ENCODE measurements at regions not wholly inside any gene's neighbourhood (a gene's known extent, or its start where the extent isn't known, plus 50 kb on each side); places are given as distances from the start of the nearest gene placed in this dataset.
A peak's percentile ranks its signal among the peaks of the same experiment; 100 is the strongest.
"Not testable (repeated sequence)": the region's sequence is repeated elsewhere in the genome, so short reads cannot be mapped to it uniquely, and the experiment has no call there.

DNA sequence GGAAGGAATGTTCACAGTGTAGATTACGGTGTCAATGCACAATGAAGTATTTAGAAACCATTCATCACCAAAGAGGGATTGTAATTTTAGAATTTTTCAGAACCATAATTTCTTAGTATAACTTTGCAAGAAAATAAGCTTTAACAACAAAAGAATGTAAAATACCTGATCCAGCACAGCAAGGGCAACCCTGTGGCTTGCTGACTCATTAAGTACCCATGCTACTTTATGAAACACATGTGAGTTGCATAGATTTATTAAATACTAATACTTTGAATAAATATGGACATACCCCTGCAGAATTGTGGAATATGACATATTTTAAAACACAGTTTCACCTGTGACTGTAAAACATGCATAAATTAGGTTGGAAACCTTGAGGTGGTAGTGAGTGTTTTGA is 281.3 kb downstream of the ZNF248 start:
- no peak for DNase-seq (ENCODE audit: low read depth)

DNA sequence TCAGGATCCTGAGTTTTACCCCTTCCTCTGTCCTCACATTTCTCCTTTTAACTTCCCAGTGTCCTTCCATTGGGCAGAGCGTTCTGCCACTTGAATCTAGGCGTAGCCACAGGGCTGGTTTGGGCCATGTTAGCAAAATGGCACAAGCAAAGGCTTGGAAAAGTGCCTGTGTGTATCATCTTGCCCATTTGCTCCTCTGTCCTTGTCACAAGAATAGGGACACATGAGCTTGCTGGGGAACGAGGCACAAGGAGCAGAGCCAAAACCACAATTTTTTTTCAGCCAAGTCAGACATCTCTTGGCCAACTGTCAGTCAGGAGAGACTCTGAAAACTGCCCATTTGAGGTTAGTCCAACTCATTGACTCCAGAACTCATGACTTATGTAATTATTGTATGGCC is 285.2 kb downstream of the ZNF248 start:
- DNase-seq (ENCODE audit: low read depth), result peak; percentile 43

DNA sequence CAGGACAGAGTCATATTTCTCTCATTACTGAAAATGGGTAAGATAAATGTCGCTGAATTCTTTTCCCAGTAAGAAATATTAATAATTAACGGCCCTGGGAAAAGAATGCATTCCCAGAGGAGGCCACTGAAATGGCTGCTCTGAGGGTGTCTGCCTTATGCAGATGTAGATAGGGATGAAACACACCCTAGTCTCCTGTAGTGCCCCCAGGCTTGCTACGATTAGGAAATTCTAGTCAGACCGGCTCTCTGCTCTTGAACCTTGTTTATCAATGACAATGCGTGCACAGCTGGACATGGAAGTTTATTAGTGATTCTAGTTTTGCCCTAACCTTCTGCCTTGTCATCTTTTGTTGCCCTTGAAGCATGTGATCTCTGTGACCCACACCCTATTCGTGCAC is 291.1 kb downstream of the ZNF248 start:
- no peak for DNase-seq (ENCODE audit: low read depth)

DNA sequence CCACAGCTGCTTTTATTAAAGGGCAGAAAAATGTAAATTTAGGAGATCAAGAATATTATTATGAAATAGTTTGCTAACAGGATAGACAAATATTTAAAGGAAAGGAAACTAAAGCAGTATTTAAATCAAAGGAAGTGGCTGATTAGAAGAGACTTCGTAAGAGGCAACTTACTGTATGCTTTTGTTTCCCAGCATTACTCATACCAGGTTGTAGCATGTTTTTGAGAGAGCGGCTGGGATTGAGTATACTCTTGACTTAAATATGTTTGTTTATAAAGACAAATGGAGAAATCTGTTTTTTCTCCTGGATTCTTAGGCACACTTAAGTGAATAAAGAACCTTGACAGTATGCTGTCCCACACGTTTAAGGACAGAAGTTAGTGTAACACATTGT is 293.7 kb downstream of the ZNF248 start:
- no peak for DNase-seq (ENCODE audit: low read depth)

DNA sequence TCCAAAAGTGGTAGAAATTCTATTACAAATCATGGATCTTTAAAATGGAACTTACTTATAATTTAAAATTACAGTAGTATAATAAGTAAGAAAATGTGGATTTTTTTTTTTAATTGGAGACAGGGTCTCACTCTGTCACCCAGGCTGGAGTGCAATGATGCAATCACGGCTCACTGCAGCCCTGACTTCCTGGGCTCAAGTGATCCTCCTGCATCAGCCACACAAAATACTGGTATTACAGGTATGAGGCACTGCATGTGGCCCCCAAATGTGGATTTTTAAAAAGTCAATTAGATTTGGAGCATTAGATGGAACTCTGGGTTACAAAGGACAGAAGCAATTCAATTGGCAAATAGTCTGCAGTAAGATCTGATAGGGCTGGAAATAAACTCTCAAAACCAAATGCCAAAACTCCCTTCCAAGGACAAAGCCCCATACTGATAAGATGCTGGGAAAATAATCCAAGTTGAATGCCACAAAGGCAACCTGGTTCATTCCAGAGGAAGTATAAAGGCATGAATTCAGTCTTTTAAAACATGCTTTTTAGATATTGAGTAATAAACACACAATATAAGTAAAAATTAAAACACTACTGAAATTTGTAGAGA is 294.2 kb downstream of the ZNF248 start:
- no peak for DNase-seq (ENCODE audit: low read depth)

DNA sequence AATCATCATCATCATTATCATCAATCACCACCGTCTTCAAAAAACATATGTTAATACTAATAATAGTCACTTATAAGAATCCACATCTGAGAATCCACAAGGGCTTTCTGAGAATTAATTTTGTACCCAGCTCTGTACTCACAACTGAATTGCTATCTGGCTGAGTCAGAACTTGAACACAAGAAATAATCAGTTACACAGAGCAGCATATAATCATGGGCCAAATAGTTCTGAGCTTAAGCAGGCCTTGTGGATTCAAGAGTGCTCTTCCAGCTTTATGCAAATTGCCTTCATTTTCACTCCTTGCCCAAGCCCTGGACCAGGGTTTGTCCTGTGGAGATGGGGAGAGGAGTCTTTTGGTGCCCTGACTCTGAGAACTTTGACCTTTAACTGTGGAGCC is 304.5 kb downstream of the ZNF248 start:
- DNase-seq (ENCODE audit: low read depth), result no peak

DNA sequence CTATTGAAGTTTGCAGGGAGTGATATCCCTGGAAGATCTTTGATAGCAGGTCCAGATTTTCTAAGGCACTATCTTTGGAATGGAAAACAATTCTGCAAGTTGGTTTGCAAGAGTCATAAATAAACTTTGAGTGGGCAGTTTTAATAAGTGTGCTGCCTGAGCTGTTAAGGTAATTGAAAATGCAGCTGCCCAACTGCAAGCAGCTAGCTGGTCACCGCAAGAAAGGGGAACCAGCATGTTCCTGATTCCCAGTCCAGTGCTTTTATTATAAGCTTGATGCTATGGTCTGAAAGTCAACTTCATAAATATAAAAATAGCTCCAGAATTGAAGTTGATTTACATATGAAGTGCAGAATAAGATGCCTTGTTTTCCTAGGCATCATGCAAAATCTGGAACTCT is 308.4 kb downstream of the ZNF248 start:
- no peak for DNase-seq (ENCODE audit: low read depth)

DNA sequence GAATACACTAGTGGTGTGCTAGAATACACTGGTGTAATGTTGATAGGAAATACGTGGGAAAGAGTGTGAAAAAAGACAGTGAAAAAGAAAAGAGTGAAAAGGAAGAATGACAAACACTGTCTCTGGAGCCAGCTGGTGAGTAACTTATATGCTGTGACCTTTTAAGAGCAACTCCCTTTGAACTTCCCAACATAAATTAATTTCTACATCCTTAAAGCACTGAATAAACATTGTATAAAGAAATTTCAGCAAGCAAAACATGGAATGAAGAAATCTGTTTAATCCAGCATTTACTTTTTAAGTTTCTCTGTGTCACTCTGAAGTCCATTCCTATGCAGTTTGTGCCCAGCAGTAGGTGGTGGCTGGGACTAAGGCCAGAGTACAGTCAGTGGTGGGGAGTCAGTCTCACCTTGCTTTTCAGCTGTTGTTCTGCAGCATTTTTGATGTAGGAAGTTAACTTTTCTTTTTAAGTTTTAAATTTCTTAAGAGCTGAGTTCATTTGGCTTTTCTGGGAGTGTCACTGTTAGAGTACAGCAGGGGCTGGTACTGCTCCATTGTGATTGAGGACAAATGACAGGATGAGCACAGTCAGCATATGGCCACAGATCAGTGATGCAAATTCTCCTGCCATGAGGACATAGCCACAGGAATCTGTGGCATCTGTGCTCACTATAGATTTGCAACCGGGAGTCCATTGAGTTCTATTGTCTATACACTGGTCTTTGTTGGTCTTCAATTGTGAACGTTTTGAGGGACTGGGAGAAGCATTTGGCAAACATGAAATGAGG is 321.8 kb downstream of the ZNF248 start:
- peak; percentile 41 for DNase-seq (ENCODE audit: low read depth)

DNA sequence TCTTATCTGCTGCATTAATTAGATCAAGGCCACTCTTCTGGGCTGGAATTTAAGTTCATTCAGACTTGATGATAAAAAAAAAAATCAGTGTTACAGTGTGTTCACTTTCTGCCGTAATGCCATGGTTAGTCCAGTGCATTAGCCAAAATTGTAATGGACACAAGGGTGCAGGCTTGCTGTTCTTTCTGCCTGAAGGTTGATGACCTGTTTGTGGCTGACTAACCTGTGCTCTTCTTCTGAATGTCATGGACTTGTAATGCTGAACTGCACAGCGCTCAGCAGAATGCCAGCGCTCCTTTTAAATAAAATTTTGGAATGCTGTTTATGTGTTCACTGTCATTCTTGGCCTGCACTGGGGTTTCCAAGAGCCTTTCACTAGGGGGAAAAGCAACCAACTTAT is 323.2 kb downstream of the ZNF248 start:
- no peak for DNase-seq (ENCODE audit: low read depth)

DNA sequence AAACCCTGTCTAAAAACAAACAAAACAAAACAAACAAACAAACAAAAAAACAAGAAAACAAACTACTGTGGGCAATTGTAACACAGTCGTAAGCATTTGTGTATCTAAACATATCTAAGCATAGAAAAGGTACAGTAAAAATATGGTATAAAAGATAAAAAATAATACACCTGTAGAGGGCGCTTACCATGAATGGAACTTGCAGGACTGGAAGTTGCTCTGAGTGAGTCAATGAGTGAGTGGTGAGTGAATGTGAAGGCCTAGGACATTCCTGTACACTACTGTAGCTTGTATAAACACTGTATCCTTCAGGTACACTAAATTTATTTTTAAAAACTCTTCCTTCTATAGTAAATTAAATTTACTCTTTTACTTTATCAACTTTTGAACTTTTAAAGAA is 332.0 kb downstream of the ZNF248 start:
- DNase-seq (ENCODE audit: low read depth), result not testable (repeated sequence)

DNA sequence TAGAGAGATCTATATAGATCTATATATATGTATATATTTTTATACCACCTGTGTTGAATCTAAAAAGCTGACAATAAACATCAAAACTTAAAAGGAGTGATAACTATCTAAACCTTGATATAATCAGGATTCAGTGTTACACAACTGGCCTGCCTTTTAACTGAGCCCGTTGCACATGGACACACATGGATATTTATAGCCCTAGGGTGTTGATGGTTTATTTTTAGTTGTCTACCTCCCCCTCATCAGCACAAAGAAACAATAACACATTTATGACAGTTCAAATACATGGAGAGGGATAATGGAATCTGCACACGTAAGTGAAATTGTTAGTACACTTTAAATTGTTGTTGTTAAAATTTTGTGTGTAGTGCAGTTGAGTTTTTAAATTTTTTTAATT is 336.9 kb downstream of the ZNF248 start:
- peak; percentile 13 for DNase-seq (ENCODE audit: low read depth)

DNA sequence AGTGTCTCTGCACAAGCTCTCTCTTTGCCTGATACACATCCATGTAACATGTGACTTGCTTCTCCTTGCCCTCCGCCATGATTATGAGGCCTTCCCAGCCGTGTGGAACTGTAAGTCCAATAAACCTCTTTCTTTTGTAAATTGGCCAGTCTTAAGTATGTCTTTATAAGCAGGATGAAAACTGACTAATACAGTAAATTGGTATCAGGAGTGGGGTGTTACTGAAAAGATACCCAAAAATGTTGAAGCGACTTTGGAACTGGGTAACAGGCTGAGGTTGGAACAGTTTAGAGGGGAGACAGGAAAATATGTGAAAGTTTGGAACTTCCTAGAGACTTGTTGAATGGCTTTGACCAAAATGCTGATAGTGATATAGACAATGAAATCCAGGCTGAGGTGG is 346.9 kb downstream of the ZNF248 start:
- DNase-seq (ENCODE audit: low read depth), result not testable (repeated sequence)

DNA sequence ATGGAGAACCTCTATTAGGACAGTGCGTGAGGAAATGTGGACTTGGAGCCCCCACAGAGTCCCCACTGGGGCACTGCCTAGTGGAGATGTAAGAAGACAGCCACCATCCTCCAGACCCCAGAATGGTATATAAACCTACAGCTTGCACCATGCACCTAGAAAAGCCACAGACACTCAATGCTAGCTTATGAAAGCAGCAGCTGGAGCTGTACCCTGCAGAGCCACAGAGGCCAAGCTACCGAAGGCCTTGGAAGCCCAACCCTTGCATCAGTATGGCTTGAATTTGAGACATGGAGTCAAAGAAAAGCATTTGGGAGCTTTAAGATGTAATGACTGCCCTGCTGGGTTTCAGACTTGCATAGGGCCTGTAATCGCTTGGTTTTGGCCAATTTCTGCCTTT is 361.3 kb downstream of the ZNF248 start:
- DNase-seq (ENCODE audit: low read depth), result no peak

DNA sequence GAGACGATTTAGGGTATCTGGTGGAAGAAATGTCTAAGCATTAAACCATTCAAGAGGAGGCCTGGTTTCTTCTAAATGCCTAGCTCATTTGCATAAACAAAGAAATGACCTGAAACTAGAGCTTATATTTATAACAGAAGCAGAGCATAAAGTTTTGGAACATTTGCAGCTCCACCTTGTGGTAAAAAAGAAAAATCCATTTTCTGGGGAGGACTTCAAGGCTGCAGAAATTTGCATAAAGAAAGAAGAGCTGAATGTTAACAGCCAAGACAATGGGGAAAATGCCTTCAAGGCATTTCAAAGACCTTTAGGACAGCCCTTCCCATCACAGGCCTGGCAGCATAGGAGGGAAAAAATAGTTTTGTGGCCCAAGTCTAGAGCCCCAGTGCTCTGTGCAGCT is 362.0 kb downstream of the ZNF248 start:
- peak; percentile 22 for DNase-seq (ENCODE audit: low read depth)

DNA sequence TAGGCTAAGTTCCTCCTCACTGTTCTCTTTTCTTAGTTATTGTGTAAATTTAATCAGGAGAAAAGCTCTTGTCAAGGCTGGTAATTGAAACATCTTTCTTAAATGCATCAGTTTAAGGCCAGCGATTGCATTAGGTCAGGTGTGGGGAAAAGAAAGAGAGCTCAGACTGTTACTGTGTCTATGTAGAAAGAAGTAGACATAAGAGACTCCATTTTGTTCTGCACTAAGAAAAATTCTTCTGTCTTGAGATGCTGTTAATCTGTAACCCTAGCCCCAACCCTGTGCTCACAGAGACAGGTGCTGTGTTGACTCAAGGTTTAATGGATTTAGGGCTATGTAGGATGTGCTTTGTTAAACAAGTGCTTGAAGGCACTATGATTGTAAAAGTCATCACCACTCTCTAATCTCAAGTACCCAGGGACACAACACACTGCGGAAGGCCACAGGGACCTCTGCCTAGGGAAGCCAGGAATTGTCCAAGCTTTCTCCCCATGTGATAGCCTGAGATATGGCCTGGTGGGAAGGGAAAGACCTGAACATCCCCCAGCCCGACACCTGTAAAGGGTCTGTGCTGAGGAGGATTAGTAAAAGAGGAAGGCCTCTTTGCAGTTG is 364.1 kb downstream of the ZNF248 start:
- not testable (repeated sequence) for DNase-seq (ENCODE audit: low read depth)

DNA sequence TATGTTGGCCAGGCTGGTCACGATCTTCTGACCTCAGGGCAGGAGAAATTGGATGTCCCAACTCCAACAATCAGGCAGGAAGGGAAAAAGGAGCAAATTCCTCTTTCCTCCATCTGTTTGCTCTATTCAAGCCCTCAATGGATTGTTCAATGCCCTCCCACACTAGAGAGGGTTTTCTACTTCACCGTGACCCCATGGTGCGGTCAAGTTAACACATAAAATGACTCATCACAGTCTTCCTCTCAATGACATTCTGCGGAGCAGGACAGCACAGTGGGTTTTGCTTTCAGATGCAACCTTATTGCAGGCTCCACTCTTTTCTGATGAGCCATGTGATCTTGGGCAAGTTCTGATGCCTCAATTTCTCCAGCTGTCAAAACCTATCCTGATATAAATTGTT is 364.9 kb downstream of the ANKRD30A start:
- DNase-seq (ENCODE audit: low read depth), result peak; percentile 13

DNA sequence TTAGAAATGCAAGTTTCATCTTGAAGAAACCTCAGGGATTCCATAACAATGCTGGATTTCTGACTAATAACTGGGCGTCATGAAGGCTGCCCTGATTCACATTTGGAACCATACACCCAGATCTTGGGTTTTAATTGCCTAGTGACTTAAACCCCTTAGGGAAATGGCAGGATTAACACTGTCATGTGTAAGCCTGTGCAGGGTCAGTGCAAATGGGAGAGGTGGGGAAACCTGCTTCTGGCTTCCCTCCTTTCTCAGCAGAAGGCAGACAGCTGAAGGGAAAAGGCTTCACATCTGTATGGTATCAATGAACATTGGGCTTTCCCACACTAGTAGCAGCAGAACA is 364.2 kb downstream of the ANKRD30A start:
- no peak for DNase-seq (ENCODE audit: low read depth)

DNA sequence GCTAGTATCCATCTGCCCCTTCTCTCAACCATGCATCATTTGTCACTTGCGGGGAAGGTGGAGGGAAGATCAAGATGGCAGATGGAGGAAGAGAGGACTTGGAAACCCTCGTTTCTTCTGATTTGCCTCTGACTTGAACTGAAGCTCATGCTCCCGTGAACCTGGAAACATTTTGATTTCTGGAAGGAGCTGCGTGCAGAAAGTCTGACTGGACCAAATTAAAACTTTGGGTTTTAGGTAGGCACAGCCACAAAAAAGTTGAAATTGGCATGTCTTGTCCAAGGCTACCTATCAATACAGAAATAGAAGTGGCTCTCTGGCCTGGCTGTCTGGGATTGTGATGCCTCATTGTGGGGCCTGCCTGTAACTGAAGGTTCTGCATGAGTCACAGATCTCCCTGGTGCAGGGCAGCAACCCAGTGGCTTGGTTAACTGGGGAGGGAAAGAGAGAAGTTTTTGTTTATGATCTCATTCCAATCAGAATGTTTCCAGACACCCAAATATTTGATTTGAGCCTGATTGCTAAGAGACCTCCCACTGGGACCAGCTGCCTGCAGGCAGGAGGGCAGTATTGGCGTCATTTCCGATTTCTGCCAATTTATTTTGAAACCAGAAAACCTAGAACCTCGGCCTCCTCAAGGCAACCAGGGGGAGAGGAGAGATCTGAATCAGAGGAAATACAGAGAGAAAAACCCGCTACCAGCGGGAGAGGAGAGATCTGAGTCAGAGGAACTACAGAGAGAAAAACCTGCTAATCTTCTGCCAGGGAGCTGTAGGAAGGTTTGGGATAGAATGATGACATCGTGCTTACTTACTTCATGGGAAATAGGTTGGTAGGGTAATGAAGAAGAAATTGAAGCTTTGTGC is 363.6 kb downstream of the ANKRD30A start:
- DNase-seq (ENCODE audit: low read depth), result peak; percentile 61

DNA sequence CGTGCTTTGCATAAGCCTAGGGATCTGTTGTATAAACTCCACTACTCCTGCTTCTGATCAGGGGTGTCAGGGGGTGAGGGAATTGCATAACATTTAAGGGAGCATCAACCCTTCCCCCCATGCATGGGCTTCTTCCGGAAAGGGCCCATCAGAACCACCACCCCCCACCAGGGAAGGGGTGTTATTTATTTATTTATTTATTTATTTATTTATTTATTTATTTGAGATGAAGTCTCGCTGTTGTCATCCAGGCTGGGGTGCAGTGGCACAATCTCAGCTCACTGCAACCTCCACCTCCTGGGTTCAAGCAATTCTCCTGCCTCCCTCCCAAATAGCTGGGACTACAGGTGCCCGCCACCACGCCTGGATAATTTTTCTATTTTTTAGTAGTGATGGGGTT is 355.2 kb downstream of the ANKRD30A start:
- DNase-seq (ENCODE audit: low read depth), result not testable (repeated sequence)

DNA sequence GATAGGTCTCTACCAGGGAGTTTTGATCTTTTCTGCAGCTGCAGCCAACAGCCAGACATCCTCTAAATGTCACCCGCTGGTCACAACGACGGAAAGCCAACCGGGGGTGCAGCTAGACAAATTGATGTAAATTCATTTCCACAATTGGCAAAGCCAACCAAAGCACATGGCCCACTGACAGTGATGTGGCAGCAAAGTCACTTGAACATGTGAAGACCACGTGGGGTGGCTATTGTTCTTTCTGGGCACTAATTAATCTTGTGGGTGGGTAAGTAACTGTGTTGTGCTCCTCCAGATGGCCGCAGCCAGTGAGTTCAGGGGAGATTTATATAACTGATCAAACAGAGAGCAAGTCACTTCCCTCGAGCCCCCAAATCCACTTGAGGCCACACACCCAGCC is 354.1 kb downstream of the ANKRD30A start:
- DNase-seq (ENCODE audit: low read depth), result no peak

DNA sequence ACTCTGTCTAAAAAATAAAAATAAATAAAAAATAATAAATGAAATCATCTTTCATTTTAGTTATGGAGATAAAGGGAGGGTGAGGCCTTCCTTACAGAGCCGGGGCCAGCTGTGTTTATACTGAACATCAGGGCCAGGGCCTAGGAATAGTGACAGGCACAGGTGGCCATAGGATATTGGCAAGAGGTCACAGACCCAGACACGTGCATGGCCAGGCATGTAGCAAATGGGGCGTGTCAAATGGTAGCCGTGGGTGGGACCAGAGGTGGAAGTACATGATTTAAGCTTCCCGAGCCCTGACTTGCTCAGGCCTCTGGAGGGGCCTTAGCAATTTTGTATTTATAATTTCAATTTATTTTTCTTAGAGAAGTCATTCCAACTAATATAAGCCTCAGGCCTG is 353.0 kb downstream of the ANKRD30A start:
- peak; percentile 86 for DNase-seq (ENCODE audit: low read depth)

DNA sequence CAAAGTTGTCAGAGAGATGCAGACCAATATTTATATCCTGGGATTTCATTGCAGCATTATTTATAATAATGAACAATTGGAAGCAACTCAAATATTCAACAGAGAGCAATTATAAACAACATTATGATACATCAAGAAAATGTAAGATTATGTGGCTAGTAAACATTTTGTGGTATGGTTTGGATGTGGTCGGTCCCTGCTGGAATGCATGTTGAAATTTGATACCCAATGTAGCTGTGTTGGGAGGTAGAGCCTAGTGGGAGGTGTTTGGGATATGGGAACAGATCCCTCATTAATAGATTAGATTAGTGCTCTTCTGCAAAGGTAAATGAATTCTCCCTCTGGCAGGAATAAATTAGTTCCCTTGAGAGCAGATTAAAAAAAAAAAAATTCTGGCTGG is 350.9 kb downstream of the ANKRD30A start:
- no peak for DNase-seq (ENCODE audit: low read depth)
